SK-N-SH treated with all-trans-retinoic acid at 6 μM for 48 hours (cell line): ENCODE measurements at regions not wholly inside any gene's neighbourhood (a gene's known extent, or its start where the extent isn't known, plus 50 kb on each side); places are given as distances from the start of the nearest gene placed in this dataset.

Experiments
- ZFP3 ChIP-seq: fragments of 250-450 bp; sonication (Bioruptor Pico); IDR thresholded peaks from 2 replicates; pipeline ENCODE4 v1.5.0; 2020; ENCODE audit warnings: mild to moderate bottlenecking, moderate library complexity
- TF ChIP-seq, protein P1 (sequence below): fragments of 250-450 bp; sonication (Bioruptor Pico); IDR thresholded peaks from 2 replicates; pipeline ENCODE4 v1.5.1; 2021; ENCODE audit warnings: mild to moderate bottlenecking, moderate library complexity

DNA sequence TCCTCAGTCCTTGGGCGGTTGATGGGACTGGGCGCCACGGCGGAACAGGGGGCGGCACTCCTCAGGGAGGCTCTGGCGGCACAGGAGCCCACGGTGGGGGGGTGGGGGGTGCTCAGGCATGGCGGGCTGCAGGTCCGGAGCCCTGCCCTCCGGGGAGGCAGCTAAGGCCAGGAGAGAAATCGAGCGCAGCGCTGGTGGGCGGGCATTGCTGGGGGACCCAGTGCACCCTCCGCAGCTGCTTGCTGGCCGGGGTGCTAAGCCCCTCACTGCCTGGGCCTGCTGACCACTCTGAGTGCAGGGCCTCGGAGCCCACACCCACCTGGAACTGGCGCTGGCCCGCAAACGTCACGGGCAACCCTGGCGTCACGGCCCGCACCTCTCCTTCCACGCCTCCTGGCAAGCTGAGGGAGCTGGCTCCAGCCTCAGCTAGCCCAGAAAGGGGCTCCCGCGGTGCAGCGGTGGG is 164.9 kb upstream of the AGA start:
- TF ChIP-seq, protein P1, sequence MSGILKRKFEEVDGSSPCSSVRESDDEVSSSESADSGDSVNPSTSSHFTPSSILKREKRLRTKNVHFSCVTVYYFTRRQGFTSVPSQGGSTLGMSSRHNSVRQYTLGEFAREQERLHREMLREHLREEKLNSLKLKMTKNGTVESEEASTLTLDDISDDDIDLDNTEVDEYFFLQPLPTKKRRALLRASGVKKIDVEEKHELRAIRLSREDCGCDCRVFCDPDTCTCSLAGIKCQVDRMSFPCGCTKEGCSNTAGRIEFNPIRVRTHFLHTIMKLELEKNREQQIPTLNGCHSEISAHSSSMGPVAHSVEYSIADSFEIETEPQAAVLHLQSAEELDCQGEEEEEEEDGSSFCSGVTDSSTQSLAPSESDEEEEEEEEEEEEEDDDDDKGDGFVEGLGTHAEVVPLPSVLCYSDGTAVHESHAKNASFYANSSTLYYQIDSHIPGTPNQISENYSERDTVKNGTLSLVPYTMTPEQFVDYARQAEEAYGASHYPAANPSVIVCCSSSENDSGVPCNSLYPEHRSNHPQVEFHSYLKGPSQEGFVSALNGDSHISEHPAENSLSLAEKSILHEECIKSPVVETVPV = no peak
- no peak for TF ChIP-seq ZFP3 (CRISPR knock-in tag)
